ENCODE measurements at regions not wholly inside any gene's neighbourhood (a gene's known extent, or its start where the extent isn't known, plus 50 kb on each side); places are given as distances from the start of the nearest gene placed in this dataset.

GRCh38 chr12:66944365-66944764, 265.5 kb upstream of the GRIP1 start:
- TF ChIP-seq CTCF (optimal IDR thresholded peaks at IDR 0.05 in 1 of 3, IDR thresholded peaks at IDR 0.05 in 1 of 3, conservative IDR thresholded peaks at IDR 0.05 in 1 of 3; ENCODE audit: extremely low read depth in 1 of 3, insufficient read depth in 2 of 3, low read length in 3 of 3) (no peak), EZH2 (IDR thresholded peaks at IDR 0.05; ENCODE audit: low read length) (no peak)

All from keratinocyte (primary cell).